Endothelial cell of umbilical vein (primary cell): ENCODE measurements at regions not wholly inside any gene's neighbourhood (a gene's known extent, or its start where the extent isn't known, plus 50 kb on each side); places are given as distances from the start of the nearest gene placed in this dataset.

Source experiments
- BruUV-seq: library from RNA; stranded (reverse); fragments of 400-500 nt; replicated peaks from 2 replicates; lab custom pipeline; 2021; lab: Mats Ljungman, UMichigan
- CTCF ChIA-PET: fragments of 300-600, 350-600 bp; sonication (Branson Sonifier 250); formaldehyde crosslinking; loops from one replicate; lab custom pipeline; 2021; ENCODE audit warnings: antibody characterized with exemption, inconsistent platforms; lab: Charles Lee
- POLR2A ChIA-PET: fragments of 300-600, 350-600 bp; sonication (Branson Sonifier 250); formaldehyde crosslinking; loops from one replicate; lab custom pipeline; 2021; ENCODE audit warnings: antibody characterized with exemption, inconsistent platforms; lab: Charles Lee
- DNase-seq: peaks from one replicate; pipeline ENCODE4 v3.0.0-alpha.2; 2011; ENCODE audit warnings: low read depth, low spot score
- FAIRE-seq: peaks from 2 replicates; lab custom pipeline; 2011; peaks lifted over from hg19 to GRCh38; lab: Jason Lieb, UNC
- H2AFZ ChIP-seq: 2 replicates; pipeline ENCODE4 v1.6.0; 2012; ENCODE audit warnings: low read depth, low read length, control low read depth, inconsistent platforms
- H3K27ac ChIP-seq: 2 replicates; pipeline ENCODE4 v1.5.1; 2011; ENCODE audit warnings: low read depth, mild to moderate bottlenecking, control low read depth, low read length, moderate library complexity; ENCODE audit not compliant: insufficient read depth
- H3K27me3 ChIP-seq, 2 experiments: 2 replicates each; pipeline versions ENCODE4 v1.6.0 to v1.6.1; 2011; ENCODE audit warnings: low read length in 2 of 2, mixed read lengths in 1 of 2; ENCODE audit not compliant: control insufficient read depth in 2 of 2, insufficient read depth in 2 of 2
- H3K36me3 ChIP-seq, 2 experiments: 2 replicates in 1 of 2; 3 replicates in 1 of 2; pipeline ENCODE4 v1.5.1; 2011; ENCODE audit warnings: low read length in 2 of 2, mild to moderate bottlenecking in 1 of 2, moderate library complexity in 1 of 2; ENCODE audit not compliant: control insufficient read depth in 2 of 2, insufficient read depth in 2 of 2; ENCODE audit errors: extremely low read depth in 1 of 2
- H3K4me1 ChIP-seq: 3 replicates; pipeline ENCODE4 v1.5.1; 2011; ENCODE audit warnings: mild to moderate bottlenecking, low read length; ENCODE audit not compliant: control insufficient read depth, insufficient read depth; ENCODE audit errors: extremely low read depth
- H3K4me2 ChIP-seq: 2 replicates; pipeline ENCODE4 v1.6.1; 2011; ENCODE audit warnings: low read length, control low read depth, mixed read lengths; ENCODE audit not compliant: insufficient read depth
- H3K4me3 ChIP-seq, 3 experiments: fragments of 200-600 bp in 1 of 3; sonication (generic), shearing (Covaris generic) in 1 of 3; replicated peaks in 1 of 3; 2 replicates each; pipeline ENCODE4 v1.5.1; 2011 to 2016; ENCODE audit warnings: control low read depth in 3 of 3, low read length in 3 of 3, mild to moderate bottlenecking in 2 of 3, inconsistent platforms in 1 of 3, low read depth in 1 of 3, moderate library complexity in 1 of 3; ENCODE audit not compliant: insufficient read depth in 1 of 3
- H3K79me2 ChIP-seq: 2 replicates; pipeline ENCODE4 v1.6.0; 2012; ENCODE audit warnings: low read length, inconsistent platforms; ENCODE audit not compliant: control insufficient read depth, insufficient read depth
- H3K9ac ChIP-seq: replicated peaks from 2 replicates; pipeline ENCODE3; 2011; ENCODE audit warnings: low read length, control low read depth; ENCODE audit not compliant: insufficient read depth; ENCODE audit errors: extremely low read depth
- H3K9me1 ChIP-seq: replicated peaks from 3 replicates; pipeline ENCODE4 v1.6.0; 2011; ENCODE audit warnings: mild to moderate bottlenecking, low read length; ENCODE audit not compliant: control insufficient read depth, insufficient read depth; ENCODE audit errors: extremely low read depth
- H3K9me3 ChIP-seq: replicated peaks from 2 replicates; pipeline ENCODE4 v1.5.1; 2012; ENCODE audit warnings: low read length, inconsistent platforms; ENCODE audit not compliant: control insufficient read depth, insufficient read depth
- H4K20me1 ChIP-seq: replicated peaks from 2 replicates; pipeline ENCODE3; 2011; ENCODE audit warnings: mild to moderate bottlenecking, low read length; ENCODE audit not compliant: control insufficient read depth, insufficient read depth; ENCODE audit errors: extremely low read depth
- EZH2 ChIP-seq: IDR thresholded peaks from 2 replicates; pipeline ENCODE4 v1.6.1; 2012; ENCODE audit warnings: borderline replicate concordance, low read depth, mild to moderate bottlenecking, moderate library complexity, low read length, inconsistent platforms; ENCODE audit not compliant: severe bottlenecking
- FOS ChIP-seq: IDR thresholded peaks from 2 replicates; pipeline ENCODE4 v1.6.1; 2011; ENCODE audit warnings: mild to moderate bottlenecking, low read length, moderate library complexity, borderline replicate concordance; ENCODE audit not compliant: insufficient read depth
- GATA2 ChIP-seq: IDR thresholded peaks from 2 replicates; pipeline ENCODE4 v1.7.0; 2011; ENCODE audit warnings: low read depth, mild to moderate bottlenecking, moderate library complexity, mixed read lengths, low read length; ENCODE audit not compliant: insufficient read length, insufficient read depth
- MYC ChIP-seq: IDR thresholded peaks from one replicate; pipeline ENCODE4 v1.6.1; 2011; ENCODE audit warnings: mild to moderate bottlenecking, low read depth, low read length
- POLR2A ChIP-seq: IDR thresholded peaks from 2 replicates; pipeline ENCODE4 v1.6.1; 2012; ENCODE audit warnings: low read depth, mild to moderate bottlenecking, control low read depth, low read length
- POLR2AphosphoS5 ChIP-seq: IDR thresholded peaks from 2 replicates; pipeline ENCODE4 v1.6.1; 2012; ENCODE audit warnings: low read depth, mild to moderate bottlenecking, control low read depth, low read length, moderate library complexity; ENCODE audit not compliant: insufficient read depth
- dilution Hi-C: fragments of 300-500 bp; cut with MboI; formaldehyde crosslinking; loops from one replicate; pipeline ENCODE4 v1.15.0; 2019; ENCODE audit warnings: low sequenced_read_pairs; ENCODE audit not compliant: extremely low pct_ligation_motif_present
- intact Hi-C: fragments of 100-400 bp; cut with micrococcal nuclease; formaldehyde crosslinking; loops from one replicate; pipeline ENCODE4 v1.10.0; 2022
- TF ChIP-seq, protein P1 (sequence below): IDR thresholded peaks from 2 replicates; pipeline ENCODE4 v1.6.1; 2011; ENCODE audit not compliant: insufficient read depth, insufficient read length
- TF ChIP-seq, protein P2 (sequence below), 2 donors: IDR thresholded peaks; 1 replicate in 1 of 2; 2 replicates in 1 of 2; pipeline ENCODE4 v1.5.1; 2011; ENCODE audit warnings: low read length in 2 of 2, mild to moderate bottlenecking in 2 of 2, moderate library complexity in 2 of 2, control low read depth in 1 of 2, inconsistent platforms in 1 of 2, low read depth in 1 of 2; ENCODE audit not compliant: insufficient read depth in 1 of 2; ENCODE audit errors: extremely low read depth in 1 of 2

DNA sequence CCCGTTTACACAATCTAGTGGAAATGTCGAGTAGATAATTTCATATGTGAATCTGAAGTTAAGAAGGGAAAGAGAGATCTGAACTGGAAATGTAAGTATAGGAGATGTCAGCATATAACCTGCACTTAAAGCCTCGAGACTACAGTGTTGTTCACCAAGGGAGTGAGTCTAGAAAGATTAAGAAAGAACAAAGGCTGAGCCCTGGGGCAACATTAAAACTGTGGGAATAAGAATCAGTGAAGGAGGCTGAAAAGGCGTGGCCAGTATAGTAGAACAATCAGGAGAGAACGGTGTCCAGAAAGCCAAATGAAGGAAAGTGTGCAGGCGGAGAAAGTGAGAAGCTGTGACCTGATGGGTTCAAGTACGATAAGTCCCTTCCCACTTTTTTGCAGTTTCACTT lies 118.8 kb upstream of the TENM3 start:
- FAIRE-seq (no peak), DNase-seq (no peak)
- ChIA-PET CTCF (no interaction called here), POLR2A (no interaction called here)
- Histone ChIP-seq H3K27ac (no peak overlapping the region), H2AFZ (no peak overlapping the region), H3K79me2 (no peaks in the 10 kb centered on the region), H3K27me3 (no peaks in the 10 kb centered on the region), H3K4me3 (no peak overlapping the region), H3K4me2 (no peak overlapping the region), H3K4me1 (no peaks in the 10 kb centered on the region), H3K9ac (no peak overlapping the region), H3K36me3 (no peaks in the 10 kb centered on the region), H4K20me1 (no peaks in the 10 kb centered on the region), H3K9me1 (no peaks in the 10 kb centered on the region), H3K9me3 (peaks cover 2% of the 10 kb centered on the region)
- intact Hi-C loops: no loop called here
- dilution Hi-C loops: no loop called here
- BruUV-seq: no TSS peak
- TF ChIP-seq, protein P1, sequence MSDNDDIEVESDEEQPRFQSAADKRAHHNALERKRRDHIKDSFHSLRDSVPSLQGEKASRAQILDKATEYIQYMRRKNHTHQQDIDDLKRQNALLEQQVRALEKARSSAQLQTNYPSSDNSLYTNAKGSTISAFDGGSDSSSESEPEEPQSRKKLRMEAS: no peak
- TF ChIP-seq POLR2A (no peak), EZH2 (no peak), GATA2 (no peak), MYC (no peak), FOS (no peak), POLR2AphosphoS5 (no peak)
- TF ChIP-seq, protein P2, sequence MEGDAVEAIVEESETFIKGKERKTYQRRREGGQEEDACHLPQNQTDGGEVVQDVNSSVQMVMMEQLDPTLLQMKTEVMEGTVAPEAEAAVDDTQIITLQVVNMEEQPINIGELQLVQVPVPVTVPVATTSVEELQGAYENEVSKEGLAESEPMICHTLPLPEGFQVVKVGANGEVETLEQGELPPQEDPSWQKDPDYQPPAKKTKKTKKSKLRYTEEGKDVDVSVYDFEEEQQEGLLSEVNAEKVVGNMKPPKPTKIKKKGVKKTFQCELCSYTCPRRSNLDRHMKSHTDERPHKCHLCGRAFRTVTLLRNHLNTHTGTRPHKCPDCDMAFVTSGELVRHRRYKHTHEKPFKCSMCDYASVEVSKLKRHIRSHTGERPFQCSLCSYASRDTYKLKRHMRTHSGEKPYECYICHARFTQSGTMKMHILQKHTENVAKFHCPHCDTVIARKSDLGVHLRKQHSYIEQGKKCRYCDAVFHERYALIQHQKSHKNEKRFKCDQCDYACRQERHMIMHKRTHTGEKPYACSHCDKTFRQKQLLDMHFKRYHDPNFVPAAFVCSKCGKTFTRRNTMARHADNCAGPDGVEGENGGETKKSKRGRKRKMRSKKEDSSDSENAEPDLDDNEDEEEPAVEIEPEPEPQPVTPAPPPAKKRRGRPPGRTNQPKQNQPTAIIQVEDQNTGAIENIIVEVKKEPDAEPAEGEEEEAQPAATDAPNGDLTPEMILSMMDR (IDR thresholded peaks at IDR 0.05; ENCODE audit: extremely low read depth in 1 of 2, insufficient read depth in 1 of 2, low read depth in 1 of 2, low read length in 2 of 2): no peak
